B cell (primary cell): ENCODE measurements at regions not wholly inside any gene's neighbourhood (a gene's known extent, or its start where the extent isn't known, plus 50 kb on each side); places are given as distances from the start of the nearest gene placed in this dataset.

ENCODE experiments used
- ATAC-seq: fragments of 200-7000 bp; cut with Tn5 transposase; one replicate; pipeline ENCODE4 v1.10.0; 2021; ENCODE audit warnings: low read depth, mild to moderate bottlenecking, moderate number of reproducible peaks, moderate library complexity
- CTCF ChIA-PET: fragments of 350-600 bp; sonication (Branson Sonifier 250); formaldehyde crosslinking; loops from one replicate; lab custom pipeline; 2021; ENCODE audit warnings: antibody characterized with exemption, inconsistent platforms; lab: Charles Lee
- POLR2A ChIA-PET: fragments of 350-600 bp; sonication (Branson Sonifier 250); formaldehyde crosslinking; loops from one replicate; lab custom pipeline; 2021; ENCODE audit warnings: antibody characterized with exemption; lab: Charles Lee
- DNase-seq: peaks from one replicate; pipeline ENCODE4 v3.0.0; 2013
- H2AFZ ChIP-seq: 2 replicates; pipeline ENCODE4 v1.6.1; 2012; ENCODE audit warnings: mild to moderate bottlenecking, low read depth, low read length; ENCODE audit not compliant: insufficient read depth, poor library complexity, severe bottlenecking
- H3K27ac ChIP-seq, 2 donors: 1 replicate in 1 of 2; 2 replicates in 1 of 2; pipeline ENCODE4 v1.5.1; 2012 to 2013; ENCODE audit warnings: low read length in 2 of 2, mild to moderate bottlenecking in 2 of 2, moderate library complexity in 1 of 2
- H3K27me3 ChIP-seq, 4 experiments: fragments of 200-600 bp in 1 of 4; sonication (generic) in 1 of 4; replicated peaks in 1 of 4; 1 replicate in 2 of 4; 2 replicates in 2 of 4; pipeline versions ENCODE4 v1.6.1 to v1.7.0; 2013 to 2016; ENCODE audit warnings: low read length in 3 of 4, mild to moderate bottlenecking in 2 of 4, mixed read lengths in 1 of 4, moderate library complexity in 1 of 4; ENCODE audit not compliant: insufficient read depth in 4 of 4, control insufficient read depth in 3 of 4; ENCODE audit errors: control extremely low read depth in 1 of 4
- H3K36me3 ChIP-seq, 2 experiments: replicated peaks in 1 of 2; 1 replicate in 1 of 2; 2 replicates in 1 of 2; pipeline versions ENCODE4 v1.6.1 to v1.7.1; 2013; ENCODE audit warnings: low read length in 1 of 2; ENCODE audit not compliant: insufficient read depth in 2 of 2, control insufficient read depth in 1 of 2; ENCODE audit errors: control extremely low read depth in 1 of 2, extremely low read depth in 1 of 2
- H3K4me1 ChIP-seq, 2 donors: fragments of 200-600 bp in 1 of 2; sonication (generic) in 1 of 2; 1 replicate in 1 of 2; 2 replicates in 1 of 2; pipeline versions ENCODE4 v1.5.1 to v1.6.1; 2013 to 2017; ENCODE audit warnings: low read length in 2 of 2; ENCODE audit not compliant: control insufficient read depth in 2 of 2, insufficient read depth in 2 of 2
- H3K4me2 ChIP-seq: replicated peaks from 2 replicates; pipeline ENCODE3; 2012; ENCODE audit warnings: mild to moderate bottlenecking, low read depth, low read length; ENCODE audit not compliant: poor library complexity, severe bottlenecking
- H3K4me3 ChIP-seq, 5 experiments: fragments of 200-600 bp in 1 of 5; sonication (generic) in 1 of 5; 1 replicate in 3 of 5; 2 replicates in 2 of 5; pipeline versions ENCODE4 v1.5.1 to v1.7.0; 2011 to 2016; ENCODE audit warnings: low read length in 4 of 5, mild to moderate bottlenecking in 4 of 5, low read depth in 2 of 5, control low read depth in 1 of 5, moderate library complexity in 1 of 5; ENCODE audit not compliant: insufficient read depth in 1 of 5; ENCODE audit errors: control extremely low read depth in 1 of 5, extremely low read depth in 1 of 5
- H3K79me2 ChIP-seq: fragments of 200-600 bp; sonication (generic); one replicate; pipeline ENCODE4 v1.6.0; 2016; ENCODE audit warnings: low read length; ENCODE audit not compliant: control insufficient read depth, insufficient read depth
- H3K9ac ChIP-seq: fragments of 200-600 bp; sonication (generic); 2 replicates; pipeline ENCODE4 v1.6.1; 2017; ENCODE audit warnings: mild to moderate bottlenecking, low read length, moderate library complexity
- H3K9me3 ChIP-seq, 3 donors: one replicate each; pipeline versions ENCODE4 v1.6.1 to v1.7.1; 2013; ENCODE audit warnings: low read length in 2 of 3; ENCODE audit not compliant: control insufficient read depth in 2 of 3, insufficient read depth in 1 of 3; ENCODE audit errors: control extremely low read depth in 1 of 3
- H4K20me1 ChIP-seq: 2 replicates; pipeline ENCODE4 v1.6.0; 2012; ENCODE audit warnings: mild to moderate bottlenecking, low read length; ENCODE audit not compliant: insufficient read depth, control insufficient read depth, poor library complexity, severe bottlenecking
- H3K27ac Mint-ChIP-seq: one replicate; pipeline ENCODE4 v1.8.0; 2021; ENCODE audit warnings: mixed read lengths
- H3K27me3 Mint-ChIP-seq: one replicate; pipeline ENCODE4 v1.8.0; 2021; ENCODE audit warnings: mixed read lengths
- H3K4me1 Mint-ChIP-seq: one replicate; pipeline ENCODE4 v1.8.0; 2021; ENCODE audit warnings: mixed read lengths
- H3K4me3 Mint-ChIP-seq: one replicate; pipeline ENCODE4 v1.8.0; 2021; ENCODE audit warnings: mixed read lengths
- H3K9me3 Mint-ChIP-seq: one replicate; pipeline ENCODE4 v1.8.0; 2022; ENCODE audit warnings: mixed read lengths; ENCODE audit not compliant: insufficient read depth
- EZH2 ChIP-seq: IDR thresholded peaks from 2 replicates; pipeline ENCODE4 v1.6.1; 2012; ENCODE audit warnings: borderline replicate concordance, low read depth, mild to moderate bottlenecking, moderate library complexity, low read length; ENCODE audit not compliant: insufficient read depth, poor library complexity, severe bottlenecking
- WGBS: methylation state at CpG from one replicate; pipeline ENCODE4 v1.1.5; 2013; ENCODE audit warnings: missing lambda C conversion rate; ENCODE audit not compliant: insufficient coverage; 5-methylcytosine and 5-hydroxymethylcytosine counted together
- intact Hi-C: fragments of 100-400 bp; cut with micrococcal nuclease; formaldehyde crosslinking; loops from one replicate; pipeline ENCODE4 v1.10.0; 2022
- TF ChIP-seq, protein P1 (sequence below): fragments of 200-600 bp; IDR thresholded peaks from one replicate; pipeline ENCODE4 v1.8.0; 2022; ENCODE audit warnings: antibody characterized with exemption, mild to moderate bottlenecking

DNA sequence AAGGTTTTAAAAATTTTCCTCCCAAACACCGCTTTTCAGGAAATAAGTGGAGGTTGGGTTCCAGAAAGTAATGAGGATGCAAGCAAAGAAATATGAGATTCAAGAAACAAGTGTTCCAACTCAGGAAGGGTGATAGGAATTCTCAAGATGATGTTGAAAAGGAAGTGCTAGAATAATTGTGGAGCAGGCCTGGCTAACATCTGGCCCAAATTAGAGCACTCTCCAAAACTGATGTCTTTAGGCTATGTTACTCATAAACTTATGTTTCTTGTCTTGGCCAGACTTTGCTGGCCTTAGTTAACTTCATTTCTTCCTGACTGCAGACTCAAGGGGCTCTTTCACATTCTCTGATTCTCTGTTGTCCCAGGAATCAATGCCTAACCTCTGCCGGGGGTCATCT, 116.3 kb downstream of the TMTC3 start:
- H3K9me3 Mint-ChIP-seq = no peaks in the 10 kb centered on the region
- Histone ChIP-seq H3K9ac (no peak overlapping the region), H3K27me3 (no peaks in the 10 kb centered on the region), H3K9me3 (no peaks in the 10 kb centered on the region), H3K4me2 (no peak overlapping the region), H2AFZ (no peak overlapping the region), H3K79me2 (no peaks in the 10 kb centered on the region), H3K4me3 (no peak overlapping the region), H3K4me1 (no peaks in the 10 kb centered on the region), H3K36me3 (no peaks in the 10 kb centered on the region), H3K27ac (no peak overlapping the region), H4K20me1 (no peaks in the 10 kb centered on the region)
- WGBS = 100% methylated on average over 1 of the region's 2 CpGs
- ChIA-PET CTCF (no interaction called here), POLR2A (no interaction called here)
- intact Hi-C loops = no loop called here
- TF ChIP-seq, protein P1, sequence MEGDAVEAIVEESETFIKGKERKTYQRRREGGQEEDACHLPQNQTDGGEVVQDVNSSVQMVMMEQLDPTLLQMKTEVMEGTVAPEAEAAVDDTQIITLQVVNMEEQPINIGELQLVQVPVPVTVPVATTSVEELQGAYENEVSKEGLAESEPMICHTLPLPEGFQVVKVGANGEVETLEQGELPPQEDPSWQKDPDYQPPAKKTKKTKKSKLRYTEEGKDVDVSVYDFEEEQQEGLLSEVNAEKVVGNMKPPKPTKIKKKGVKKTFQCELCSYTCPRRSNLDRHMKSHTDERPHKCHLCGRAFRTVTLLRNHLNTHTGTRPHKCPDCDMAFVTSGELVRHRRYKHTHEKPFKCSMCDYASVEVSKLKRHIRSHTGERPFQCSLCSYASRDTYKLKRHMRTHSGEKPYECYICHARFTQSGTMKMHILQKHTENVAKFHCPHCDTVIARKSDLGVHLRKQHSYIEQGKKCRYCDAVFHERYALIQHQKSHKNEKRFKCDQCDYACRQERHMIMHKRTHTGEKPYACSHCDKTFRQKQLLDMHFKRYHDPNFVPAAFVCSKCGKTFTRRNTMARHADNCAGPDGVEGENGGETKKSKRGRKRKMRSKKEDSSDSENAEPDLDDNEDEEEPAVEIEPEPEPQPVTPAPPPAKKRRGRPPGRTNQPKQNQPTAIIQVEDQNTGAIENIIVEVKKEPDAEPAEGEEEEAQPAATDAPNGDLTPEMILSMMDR = no peak
- no peak for TF ChIP-seq EZH2
- ATAC-seq (no peak), DNase-seq (no peak)
- no peaks in the 10 kb centered on the region for H3K27me3 Mint-ChIP-seq
- H3K4me1 Mint-ChIP-seq = no peaks in the 10 kb centered on the region
- no peak overlapping the region for H3K27ac Mint-ChIP-seq
- no peak overlapping the region for H3K4me3 Mint-ChIP-seq

- Histone ChIP-seq H4K20me1 (no peaks in the 10 kb centered on the region), H2AFZ (no peak overlapping the region), H3K4me1 (no peaks in the 10 kb centered on the region), H3K4me3 (no peak overlapping the region), H3K36me3 (no peaks in the 10 kb centered on the region), H3K27ac (no peak overlapping the region), H3K9me3 (no peaks in the 10 kb centered on the region), H3K27me3 (no peaks in the 10 kb centered on the region), H3K4me2 (no peak overlapping the region), H3K79me2 (no peaks in the 10 kb centered on the region), H3K9ac (no peak overlapping the region)
- Mint-ChIP-seq H3K27me3 (no peaks in the 10 kb centered on the region), H3K27ac (no peak overlapping the region), H3K9me3 (no peaks in the 10 kb centered on the region), H3K4me1 (no peaks in the 10 kb centered on the region), H3K4me3 (no peak overlapping the region)
- TF ChIP-seq, protein P1 = no peak
- no peak for TF ChIP-seq EZH2
- ATAC-seq (no peak), DNase-seq (no peak)
- WGBS = no CpG with 5 or more reads among the region's 2 CpGs
- intact Hi-C loops = no loop called here
- ChIA-PET CTCF (no interaction called here), POLR2A (no interaction called here)
Measured at GRCh38 chr12:88266806-88267360, 124.8 kb downstream of the TMTC3 start.
